OCI-LY1 (cell line): ENCODE measurements at regions not wholly inside any gene's neighbourhood (a gene's known extent, or its start where the extent isn't known, plus 50 kb on each side); places are given as distances from the start of the nearest gene placed in this dataset.

Source experiments
- H2AFZ ChIP-seq: fragments of 200-600 bp; sonication (generic), shearing (Covaris generic); 2 replicates; pipeline ENCODE4 v1.6.0; 2014; ENCODE audit warnings: antibody characterized with exemption, mild to moderate bottlenecking, low read length
- H3F3A ChIP-seq: fragments of 200-600 bp; sonication (generic), shearing (Covaris generic); 2 replicates; pipeline ENCODE4 v1.6.0; 2014; ENCODE audit warnings: mild to moderate bottlenecking, antibody characterized with exemption, low read length, moderate library complexity; ENCODE audit not compliant: insufficient read depth
- H3K27ac ChIP-seq: fragments of 200-600 bp; sonication (generic); 2 replicates; pipeline ENCODE4 v1.5.1; 2014; ENCODE audit warnings: low read length, mixed run types, mild to moderate bottlenecking, low read depth; ENCODE audit not compliant: poor library complexity, severe bottlenecking
- H3K27me3 ChIP-seq: fragments of 200-600 bp; sonication (generic); 2 replicates; pipeline ENCODE4 v1.6.0; 2014; ENCODE audit warnings: antibody characterized with exemption, mild to moderate bottlenecking, low read length, moderate library complexity; ENCODE audit not compliant: insufficient read depth
- H3K36me3 ChIP-seq: fragments of 200-600 bp; sonication (generic); 2 replicates; pipeline ENCODE4 v1.6.1; 2014; ENCODE audit warnings: mild to moderate bottlenecking, antibody characterized with exemption, low read length, moderate library complexity, mixed read lengths; ENCODE audit not compliant: insufficient read depth
- H3K4me1 ChIP-seq: fragments of 200-600 bp; sonication (generic); 2 replicates; pipeline ENCODE4 v1.5.1; 2014; ENCODE audit warnings: mild to moderate bottlenecking, low read length, moderate library complexity; ENCODE audit not compliant: insufficient read depth, severe bottlenecking
- H3K4me2 ChIP-seq: fragments of 200-600 bp; sonication (generic), shearing (Covaris generic); 2 replicates; pipeline ENCODE4 v1.6.1; 2014; ENCODE audit warnings: low read length
- H3K4me3 ChIP-seq: fragments of 200-600 bp; sonication (generic); 2 replicates; pipeline ENCODE4 v1.5.1; 2014; ENCODE audit warnings: low read length, low read depth, mild to moderate bottlenecking, mixed read lengths; ENCODE audit not compliant: poor library complexity, severe bottlenecking
- H3K79me2 ChIP-seq: fragments of 200-600 bp; shearing (Covaris generic); 2 replicates; pipeline ENCODE4 v1.6.1; 2016; ENCODE audit warnings: mixed run types, low read length, mixed read lengths; ENCODE audit not compliant: insufficient read depth
- H3K9ac ChIP-seq: fragments of 200-600 bp; sonication (generic), shearing (Covaris generic); 2 replicates; pipeline ENCODE4 v1.6.1; 2014; ENCODE audit warnings: mild to moderate bottlenecking, low read length, mixed read lengths
- H3K9me2 ChIP-seq: fragments of 200-600 bp; sonication (generic), shearing (Covaris generic); 2 replicates; pipeline ENCODE4 v1.6.1; 2014; ENCODE audit warnings: low read depth, mild to moderate bottlenecking, low read length, mixed read lengths
- H3K9me3 ChIP-seq: fragments of 200-600 bp; shearing (Covaris generic); 2 replicates; pipeline ENCODE4 v1.6.1; 2014; ENCODE audit warnings: low read length, mixed read lengths
- H4K20me1 ChIP-seq: fragments of 200-600 bp; sonication (generic), shearing (Covaris generic); 2 replicates; pipeline ENCODE4 v1.6.0; 2016; ENCODE audit warnings: mild to moderate bottlenecking, low read length; ENCODE audit not compliant: insufficient read depth
- EZH2 ChIP-seq: fragments of 200-600 bp; sonication (generic), shearing (Covaris generic); IDR thresholded peaks from 2 replicates; pipeline ENCODE4 v1.8.0; 2017; ENCODE audit warnings: borderline replicate concordance, mixed run types, mild to moderate bottlenecking, antibody characterized with exemption, low read length, moderate library complexity, mixed read lengths
- TF ChIP-seq, protein P1 (sequence below): fragments of 200-600 bp; sonication (generic), shearing (Covaris generic); IDR thresholded peaks from 2 replicates; pipeline ENCODE4 v1.5.1; 2017; ENCODE audit warnings: mild to moderate bottlenecking, antibody characterized with exemption, low read length, moderate library complexity, mixed read lengths

DNA sequence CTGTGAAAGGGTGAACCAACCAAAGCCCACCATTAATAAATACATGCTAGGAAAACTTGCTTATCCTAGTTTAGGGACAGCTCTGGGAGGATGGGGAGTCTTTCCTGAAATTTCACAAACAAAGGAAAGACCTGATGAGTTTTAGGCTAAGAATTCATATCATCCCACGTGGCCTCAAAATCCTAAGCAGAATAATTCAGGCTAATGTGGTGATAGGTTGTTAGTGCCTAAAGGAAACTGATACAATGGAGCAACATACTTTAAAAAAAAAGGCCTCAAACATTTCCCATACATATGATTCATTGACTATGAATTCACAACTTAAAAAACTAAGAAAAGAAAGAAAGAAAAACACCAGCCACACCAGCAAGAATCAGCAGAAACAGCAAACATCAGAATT, 126.9 kb upstream of the CNTN4 start:
- Histone ChIP-seq H3K27ac (no peak overlapping the region), H3K9me3 (no peaks in the 10 kb centered on the region), H3K9ac (no peak overlapping the region), H3K4me2 (no peak overlapping the region), H3K4me1 (no peaks in the 10 kb centered on the region), H3K4me3 (no peak overlapping the region), H3K27me3 (no peaks in the 10 kb centered on the region), H3K36me3 (no peaks in the 10 kb centered on the region), H4K20me1 (no peaks in the 10 kb centered on the region), H3K9me2 (no peaks in the 10 kb centered on the region), H3K79me2 (no peaks in the 10 kb centered on the region), H3F3A (no peaks in the 10 kb centered on the region), H2AFZ (no peak overlapping the region)
- TF ChIP-seq, protein P1, sequence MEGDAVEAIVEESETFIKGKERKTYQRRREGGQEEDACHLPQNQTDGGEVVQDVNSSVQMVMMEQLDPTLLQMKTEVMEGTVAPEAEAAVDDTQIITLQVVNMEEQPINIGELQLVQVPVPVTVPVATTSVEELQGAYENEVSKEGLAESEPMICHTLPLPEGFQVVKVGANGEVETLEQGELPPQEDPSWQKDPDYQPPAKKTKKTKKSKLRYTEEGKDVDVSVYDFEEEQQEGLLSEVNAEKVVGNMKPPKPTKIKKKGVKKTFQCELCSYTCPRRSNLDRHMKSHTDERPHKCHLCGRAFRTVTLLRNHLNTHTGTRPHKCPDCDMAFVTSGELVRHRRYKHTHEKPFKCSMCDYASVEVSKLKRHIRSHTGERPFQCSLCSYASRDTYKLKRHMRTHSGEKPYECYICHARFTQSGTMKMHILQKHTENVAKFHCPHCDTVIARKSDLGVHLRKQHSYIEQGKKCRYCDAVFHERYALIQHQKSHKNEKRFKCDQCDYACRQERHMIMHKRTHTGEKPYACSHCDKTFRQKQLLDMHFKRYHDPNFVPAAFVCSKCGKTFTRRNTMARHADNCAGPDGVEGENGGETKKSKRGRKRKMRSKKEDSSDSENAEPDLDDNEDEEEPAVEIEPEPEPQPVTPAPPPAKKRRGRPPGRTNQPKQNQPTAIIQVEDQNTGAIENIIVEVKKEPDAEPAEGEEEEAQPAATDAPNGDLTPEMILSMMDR, result no peak
- TF ChIP-seq EZH2, result no peak

DNA sequence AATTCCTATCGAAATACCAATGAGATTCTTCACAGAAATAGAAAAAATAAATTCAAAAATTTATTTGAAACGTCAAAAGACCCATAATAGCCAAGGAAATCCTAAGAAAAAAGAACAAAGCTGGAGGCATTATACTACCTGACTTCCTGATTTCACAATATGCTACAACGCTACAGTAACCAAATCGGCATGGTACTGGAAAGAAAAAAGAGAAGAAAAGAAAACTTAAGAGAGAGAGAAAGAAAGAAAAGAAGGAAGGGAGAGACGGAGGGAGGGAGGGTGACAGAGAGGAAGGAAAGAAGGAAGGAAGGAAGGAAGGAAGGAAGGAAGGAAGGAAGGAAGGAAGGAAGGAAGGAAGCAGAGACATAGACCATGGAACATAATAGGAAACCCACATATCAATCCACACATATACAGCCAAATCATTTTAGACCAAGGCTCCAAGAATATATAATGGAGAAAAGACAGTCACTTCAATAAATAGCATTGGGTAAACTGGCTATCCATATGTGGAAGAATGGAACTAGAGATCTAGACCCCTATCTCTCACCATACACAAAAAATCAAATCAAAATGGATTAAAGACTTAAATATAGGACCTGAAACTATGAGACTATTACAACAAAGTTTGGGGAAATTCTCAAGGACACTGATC, 118.6 kb upstream of the CNTN4 start:
- no peaks in the 10 kb centered on the region for H3K4me1 ChIP-seq
- H3K79me2 ChIP-seq, result no peaks in the 10 kb centered on the region
- no peaks in the 10 kb centered on the region for H3K9me2 ChIP-seq
- no peaks in the 10 kb centered on the region for H3F3A ChIP-seq
- H3K36me3 ChIP-seq, result no peaks in the 10 kb centered on the region
- H3K27ac ChIP-seq, result no peak overlapping the region
- H3K4me2 ChIP-seq, result no peak overlapping the region
- H3K4me3 ChIP-seq, result no peak overlapping the region
- no peaks in the 10 kb centered on the region for H4K20me1 ChIP-seq
- H3K9me3 ChIP-seq, result no peaks in the 10 kb centered on the region
- H3K9ac ChIP-seq, result no peak overlapping the region
- no peaks in the 10 kb centered on the region for H3K27me3 ChIP-seq
- no peak overlapping the region for H2AFZ ChIP-seq
- no peak for TF ChIP-seq EZH2
- TF ChIP-seq, protein P1, result no peak

DNA sequence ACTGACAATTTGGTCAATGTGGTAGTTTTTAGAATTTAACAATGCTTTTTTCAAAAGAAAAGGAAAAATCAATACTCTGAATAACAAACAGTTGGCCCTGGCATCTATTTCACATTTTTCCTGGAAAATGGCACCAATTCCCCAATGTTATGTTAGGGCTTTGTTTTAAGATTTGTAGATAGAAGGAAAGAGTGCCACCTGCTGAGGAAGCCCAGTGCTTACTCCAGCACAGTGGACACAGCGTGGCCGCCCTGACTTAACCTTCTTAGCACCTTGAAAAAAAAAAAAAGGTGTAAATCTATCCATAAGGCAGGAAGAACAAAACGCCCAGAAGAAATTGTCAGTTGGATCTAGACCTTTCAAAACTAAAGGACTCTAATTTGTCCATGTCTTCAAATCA, 110.7 kb upstream of the CNTN4 start:
- no peaks in the 10 kb centered on the region for H3K36me3 ChIP-seq
- H3K4me1 ChIP-seq, result no peaks in the 10 kb centered on the region
- H3K9ac ChIP-seq, result no peak overlapping the region
- no peak overlapping the region for H3K4me3 ChIP-seq
- H3K27me3 ChIP-seq, result no peaks in the 10 kb centered on the region
- no peaks in the 10 kb centered on the region for H3K9me3 ChIP-seq
- no peak overlapping the region for H3K27ac ChIP-seq
- no peak for TF ChIP-seq EZH2
- TF ChIP-seq, protein P1, result peak; percentile 16; the same call in 1 of the 2 replicates
- H3F3A ChIP-seq, result no peaks in the 10 kb centered on the region
- no peak overlapping the region for H2AFZ ChIP-seq
- H3K4me2 ChIP-seq, result no peak overlapping the region
- no peaks in the 10 kb centered on the region for H4K20me1 ChIP-seq
- no peaks in the 10 kb centered on the region for H3K9me2 ChIP-seq
- H3K79me2 ChIP-seq, result no peaks in the 10 kb centered on the region
